RKO (cell line): ENCODE measurements at regions not wholly inside any gene's neighbourhood (a gene's known extent, or its start where the extent isn't known, plus 50 kb on each side); places are given as distances from the start of the nearest gene placed in this dataset.

Experiments used
- DNase-seq: peaks from one replicate; pipeline ENCODE4 v3.0.0-alpha.2; 2016; ENCODE audit warnings: low spot score

DNA sequence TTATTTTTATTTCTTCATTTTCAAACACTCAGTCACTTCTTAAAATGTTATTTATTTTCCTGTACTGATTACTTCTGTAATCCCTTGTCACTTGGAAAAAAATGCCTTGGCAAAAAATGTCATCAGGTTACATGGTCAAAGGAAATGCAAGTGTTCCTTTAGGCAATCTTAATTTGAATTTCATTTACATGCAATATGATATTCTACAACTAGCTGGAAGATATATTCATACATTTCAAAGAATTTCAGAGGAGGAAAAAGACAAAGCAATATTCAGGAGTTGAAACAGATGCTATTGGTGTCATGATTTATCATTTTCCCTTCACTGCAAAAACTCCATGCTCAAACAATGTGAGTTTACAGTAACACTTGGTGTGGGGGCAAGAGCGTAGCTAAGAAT lies 1316.6 kb downstream of the FSTL5 start:
- no peak for DNase-seq

DNA sequence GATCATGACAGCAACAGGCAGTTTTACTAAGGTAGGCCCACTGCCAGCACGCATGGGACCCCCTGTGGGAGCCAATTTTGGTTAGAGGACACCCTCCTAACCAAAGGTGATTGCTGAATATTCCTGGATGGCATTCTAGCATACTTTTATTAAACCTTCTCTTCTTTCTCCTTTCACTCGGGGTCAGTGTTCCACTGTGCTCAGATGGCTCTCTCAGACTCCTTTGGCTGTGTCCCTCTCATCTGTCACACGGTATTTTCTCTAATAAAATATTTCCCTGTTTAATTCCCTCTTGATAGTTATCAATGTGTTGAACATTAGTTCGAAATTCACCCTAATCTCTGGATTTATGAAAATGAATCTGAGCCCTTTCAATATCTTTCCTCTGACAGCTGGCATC lies 1315.3 kb downstream of the FSTL5 start:
- no peak for DNase-seq

DNA sequence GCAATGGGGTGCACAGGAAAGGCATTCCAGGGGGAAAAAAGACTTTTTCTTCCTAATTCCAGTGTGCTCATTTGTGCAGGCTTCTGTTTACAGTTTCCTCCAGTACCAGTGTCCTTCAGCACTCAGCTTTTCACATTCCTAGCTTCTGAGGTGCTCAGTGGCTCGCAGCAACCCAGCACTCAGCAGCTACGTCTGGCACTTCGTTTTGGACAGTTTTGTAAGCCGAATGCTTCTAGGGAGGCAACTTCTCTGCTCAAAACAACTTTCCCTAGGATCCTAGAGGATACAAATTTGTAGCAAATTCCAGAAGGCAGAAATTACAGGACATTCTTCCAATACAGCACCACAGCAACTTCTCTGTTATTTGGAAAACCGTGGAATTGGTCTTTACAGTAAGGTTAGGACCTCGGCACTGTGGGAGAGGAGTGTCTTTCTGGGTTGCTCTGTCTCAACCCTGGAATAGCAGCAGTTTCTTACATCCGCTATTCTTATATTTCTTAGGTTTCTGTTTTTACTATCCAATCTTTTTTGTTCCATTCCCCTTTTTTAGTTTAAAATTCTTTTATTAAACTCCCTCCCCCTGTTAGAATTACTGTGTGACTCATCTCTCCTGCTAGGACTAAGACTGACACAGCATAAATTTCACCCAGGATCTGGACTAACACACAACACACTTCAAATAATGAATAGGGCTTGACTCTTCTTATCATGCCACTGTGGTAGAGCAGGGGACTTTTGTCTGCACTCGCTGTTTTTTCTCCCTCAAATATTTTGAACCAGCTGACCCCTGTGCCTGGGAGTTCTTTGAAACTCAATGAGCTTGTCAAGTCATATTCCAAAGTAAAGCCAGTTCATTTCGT lies 1314.7 kb downstream of the FSTL5 start:
- peak; percentile 5 for DNase-seq

- peak; percentile 2 for DNase-seq
These were observed 1299.5 kb downstream of the FSTL5 start for GRCh38 chr4:160864253-160864652.

DNA sequence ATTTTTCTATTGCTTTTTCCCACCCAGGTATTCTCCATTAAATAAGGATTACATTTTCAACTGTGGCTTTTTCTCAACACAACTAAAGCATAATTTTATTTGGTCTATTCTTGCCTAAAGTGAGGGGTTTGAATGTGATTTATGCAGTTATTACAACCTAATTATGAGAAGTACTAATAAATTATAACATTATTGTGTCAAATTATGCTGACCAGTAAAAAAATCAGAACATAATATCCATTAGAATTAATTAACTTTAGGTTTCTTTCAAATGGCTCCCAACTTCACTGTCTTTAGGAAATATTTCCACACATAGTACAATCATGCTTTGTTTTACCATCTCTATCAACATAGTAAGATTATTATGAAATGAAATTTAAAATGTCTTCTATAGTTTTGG lies 1293.9 kb downstream of the FSTL5 start:
- DNase-seq = no peak

DNA sequence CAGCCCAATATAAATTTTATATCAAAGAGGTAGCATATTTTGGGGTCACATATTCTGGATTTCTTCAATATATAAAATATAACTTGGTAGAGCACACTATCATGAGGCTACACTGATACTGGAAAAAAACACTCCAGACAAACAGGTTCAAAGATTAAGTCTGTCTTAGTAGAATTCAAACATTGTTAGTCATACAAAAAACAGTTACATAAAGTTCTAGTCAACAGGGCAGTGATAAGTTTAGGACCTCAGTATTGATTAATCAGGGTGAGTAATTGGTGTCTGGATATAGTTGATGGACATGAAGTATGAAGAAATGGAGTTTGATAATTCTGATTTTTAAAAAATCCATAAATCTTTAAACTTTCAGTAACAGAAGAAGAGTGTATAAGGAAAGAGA lies 1291.3 kb downstream of the FSTL5 start:
- DNase-seq = no peak

DNA sequence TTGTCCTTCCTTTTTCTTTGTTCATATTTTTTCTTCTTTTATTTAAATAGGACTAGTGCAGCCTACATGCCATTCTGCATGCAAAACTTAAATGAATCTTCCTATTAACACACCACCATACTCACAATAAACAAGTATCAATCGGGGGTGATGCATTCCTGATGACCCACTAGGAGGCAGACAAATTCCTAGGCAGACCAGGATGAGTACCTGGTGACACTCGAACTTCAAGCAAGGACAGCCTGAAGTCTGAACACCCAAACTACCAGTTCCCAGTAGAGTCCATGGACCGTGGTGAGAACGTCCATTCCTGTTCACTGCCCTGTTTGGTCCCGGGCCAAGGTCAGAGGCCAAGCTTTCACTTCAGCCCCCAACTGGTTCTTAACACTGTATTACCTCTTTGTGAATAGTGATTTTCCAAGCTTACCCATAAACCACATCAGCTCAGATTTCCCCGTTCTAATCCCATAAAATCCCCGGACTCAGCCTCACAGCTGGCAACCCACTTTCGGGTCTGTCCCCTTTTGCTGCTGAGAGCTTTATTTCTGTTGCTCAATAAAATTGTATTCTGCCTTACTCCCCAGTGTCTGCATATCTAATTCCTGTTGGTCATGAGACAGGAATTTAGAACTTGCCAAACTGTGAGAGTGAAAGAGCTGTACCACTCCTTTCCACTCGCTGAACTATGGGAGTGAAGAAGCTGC lies 1286.6 kb downstream of the FSTL5 start:
- no peak for DNase-seq

- no peak for DNase-seq
These were observed 1283.6 kb downstream of the FSTL5 start for GRCh38 chr4:160880180-160880579.

DNA sequence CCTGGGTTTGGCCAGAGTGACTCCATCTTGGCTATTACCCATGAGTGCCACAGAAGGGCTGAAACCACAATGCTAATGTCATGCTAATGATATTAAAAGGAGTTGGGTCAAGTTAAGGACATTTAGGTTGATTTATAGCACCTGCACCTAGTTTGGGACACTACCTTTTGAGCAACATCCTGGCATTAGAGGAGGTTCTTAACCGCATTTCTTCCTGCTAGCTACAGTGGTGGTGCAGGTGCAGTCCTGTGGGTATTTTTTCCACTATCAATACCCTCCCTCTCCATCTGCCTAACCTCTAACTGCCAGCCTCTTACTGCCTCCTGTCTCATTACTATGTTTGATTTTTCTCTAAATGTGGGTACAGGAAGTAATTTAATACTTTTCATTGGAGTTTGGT lies 1276.1 kb downstream of the FSTL5 start:
- no peak for DNase-seq

DNA sequence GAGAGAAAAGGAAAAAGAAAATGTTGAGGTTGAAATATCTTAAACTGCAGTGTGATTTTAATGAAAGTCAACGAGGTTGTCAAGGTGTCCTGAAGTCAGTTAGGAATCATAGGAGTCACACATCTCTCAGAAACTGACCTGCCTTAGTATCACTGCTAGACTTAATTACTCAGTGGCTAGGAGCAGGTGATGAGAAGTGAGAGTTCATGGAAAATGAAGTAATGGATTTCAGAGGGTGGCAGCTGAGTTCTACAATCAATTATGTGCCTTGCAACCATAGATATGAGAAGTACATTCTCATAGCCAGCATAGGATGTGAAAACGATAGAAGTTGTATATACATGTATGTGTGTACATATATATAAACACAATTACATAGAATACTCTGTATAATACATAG lies 1269.7 kb downstream of the FSTL5 start:
- DNase-seq = no peak

DNA sequence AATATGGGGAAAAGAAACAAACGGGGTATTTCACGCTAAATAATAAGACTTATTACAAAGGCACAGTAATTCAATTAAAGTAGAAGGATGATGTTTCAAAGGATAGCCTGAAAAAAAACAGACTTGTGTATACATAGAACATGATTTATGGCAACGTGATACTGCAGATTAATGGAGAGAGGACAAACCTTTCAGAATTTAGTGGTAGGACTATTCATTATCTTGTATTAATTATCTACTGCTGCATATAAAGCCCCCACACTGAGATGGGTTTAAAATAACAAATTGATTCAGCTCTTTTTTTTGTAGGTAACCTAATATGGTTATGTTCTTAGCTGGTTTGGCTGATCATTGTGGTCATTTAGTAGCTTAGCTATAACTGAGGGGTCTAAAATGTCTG lies 1269.0 kb downstream of the FSTL5 start:
- DNase-seq = no peak

GRCh38 chr4:160927311-160927710 lies 1236.5 kb downstream of the FSTL5 start:
- DNase-seq = no peak

DNA sequence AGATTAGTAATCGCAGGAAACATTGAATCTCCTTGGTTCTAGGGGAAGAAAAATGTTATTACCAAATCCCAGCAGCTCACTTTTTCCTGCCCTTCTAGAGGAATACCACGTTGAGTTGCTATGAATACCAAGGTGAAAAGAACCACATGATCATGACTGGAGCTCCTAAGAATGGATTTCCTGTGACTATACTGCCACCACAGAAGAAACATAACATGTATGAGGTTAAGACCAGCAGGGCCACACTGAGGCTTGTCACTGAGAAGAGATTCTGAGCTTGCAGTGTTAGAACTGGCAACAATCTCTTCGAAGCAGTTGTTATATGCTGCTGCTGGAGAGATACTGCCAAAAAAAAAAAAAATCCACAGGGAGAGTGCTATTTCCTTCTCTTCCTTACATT lies 1235.3 kb downstream of the FSTL5 start:
- DNase-seq = no peak

- DNase-seq = no peak
These were observed 1216.1 kb downstream of the FSTL5 start for GRCh38 chr4:160947653-160948052.

- no peak for DNase-seq
These were observed 1206.9 kb downstream of the FSTL5 start for GRCh38 chr4:160956875-160957274.

- no peak for DNase-seq
These were observed 1193.9 kb downstream of the FSTL5 start for GRCh38 chr4:160969925-160970324.

DNA sequence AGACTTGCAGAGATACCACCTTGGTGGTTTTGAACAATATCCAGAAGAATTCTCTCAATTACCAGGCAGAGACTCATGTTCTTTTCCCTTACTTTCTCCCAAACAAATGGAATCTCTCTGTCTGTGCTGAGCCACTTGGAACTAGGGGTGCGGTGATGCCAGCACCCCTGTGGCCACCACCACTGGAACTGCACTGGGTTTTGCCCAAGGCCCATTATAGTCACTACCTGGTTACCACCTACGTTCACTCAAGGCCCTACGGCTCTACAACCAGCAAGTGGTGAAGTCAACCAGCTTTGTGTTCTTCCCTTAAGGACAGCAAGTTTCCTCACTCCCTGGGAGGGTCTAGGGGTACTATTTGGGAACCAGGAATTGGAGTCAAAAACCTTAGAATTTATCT lies 1183.7 kb downstream of the FSTL5 start:
- DNase-seq = no peak

GRCh38 chr4:160981083-160981482 lies 1182.7 kb downstream of the FSTL5 start:
- DNase-seq = no peak

DNA sequence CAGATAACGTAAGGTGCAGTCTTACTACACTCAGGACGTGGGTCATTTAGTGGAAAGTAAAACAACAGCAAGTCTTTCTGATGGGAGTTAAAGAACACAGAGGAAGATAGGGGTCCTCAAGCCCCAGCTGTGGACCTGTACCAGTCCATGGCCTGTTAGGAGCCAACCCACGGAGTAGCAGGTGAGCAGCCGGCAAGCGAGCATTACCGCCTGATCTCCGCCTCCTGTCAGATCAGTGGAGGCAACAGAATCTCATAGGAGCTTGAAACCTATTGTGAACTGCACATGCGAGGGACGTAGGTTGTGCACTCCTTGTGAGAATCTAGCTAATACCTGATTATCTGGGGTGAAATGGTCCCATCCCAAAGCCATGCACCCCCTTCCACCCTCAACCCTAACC lies 1180.8 kb downstream of the FSTL5 start:
- DNase-seq = no peak

- no peak for DNase-seq
These were observed 1161.4 kb downstream of the FSTL5 start for GRCh38 chr4:161002386-161002785.

GRCh38 chr4:161003418-161004057 lies 1160.3 kb downstream of the FSTL5 start:
- DNase-seq = no peak

DNA sequence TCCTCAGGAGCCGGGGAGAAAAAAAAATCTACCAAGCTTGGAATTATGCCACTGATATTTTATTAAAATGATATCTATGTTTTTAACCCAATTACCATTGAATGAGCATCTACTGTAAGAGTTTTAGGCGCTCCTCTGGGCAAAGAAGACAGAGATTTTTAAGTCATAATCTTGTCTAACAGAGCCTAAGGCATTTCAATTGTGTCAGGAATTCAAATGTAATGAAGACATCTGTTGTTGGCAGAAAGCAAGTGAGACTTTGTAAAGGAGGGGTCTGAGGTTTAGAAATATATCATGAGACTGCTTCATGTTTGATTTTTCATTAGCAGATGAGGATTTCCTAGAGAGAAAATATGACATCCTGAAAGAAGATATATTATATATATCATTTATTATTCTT lies 1158.1 kb downstream of the FSTL5 start:
- no peak for DNase-seq

GRCh38 chr4:161008527-161008926 lies 1155.3 kb downstream of the FSTL5 start:
- no peak for DNase-seq
